H1 (cell line): ENCODE measurements at regions not wholly inside any gene's neighbourhood (a gene's known extent, or its start where the extent isn't known, plus 50 kb on each side); places are given as distances from the start of the nearest gene placed in this dataset.

Experiments
- CTCF ChIA-PET: fragments of 300-600 bp; sonication (Branson Sonifier 250); formaldehyde crosslinking; loops from one replicate; lab custom pipeline; 2021; ENCODE audit not compliant: partially characterized antibody; lab: Charles Lee
- POLR2A ChIA-PET: fragments of 300-600 bp; sonication (Branson Sonifier 250); formaldehyde crosslinking; loops from one replicate; lab custom pipeline; 2021; ENCODE audit warnings: inconsistent platforms; ENCODE audit not compliant: partially characterized antibody; lab: Charles Lee
- DNase-seq, 2 experiments: peaks; one replicate each; pipeline versions ENCODE4 v3.0.0 to v3.0.0-alpha.2; 2010 to 2022; ENCODE audit warnings: low spot score in 2 of 2, low read depth in 1 of 2, mixed read lengths in 1 of 2
- FAIRE-seq: peaks from 2 replicates; lab custom pipeline; 2011; peaks lifted over from hg19 to GRCh38; lab: Jason Lieb, UNC
- H2AFZ ChIP-seq: 2 replicates; pipeline ENCODE4 v1.8.1; 2012; ENCODE audit warnings: low read length, inconsistent platforms
- H2AK5ac ChIP-seq: 2 replicates; pipeline ENCODE4 v1.6.1; 2013; ENCODE audit warnings: low read depth, low read length
- H2BK120ac ChIP-seq: replicated peaks from 2 replicates; pipeline ENCODE3; 2013; ENCODE audit warnings: low read depth, low read length, inconsistent platforms
- H2BK12ac ChIP-seq: 2 replicates; pipeline ENCODE4 v1.6.1; 2013; ENCODE audit warnings: low read depth, low read length
- H2BK15ac ChIP-seq: 2 replicates; pipeline ENCODE4 v1.6.1; 2013; ENCODE audit warnings: low read length
- H2BK20ac ChIP-seq: 2 replicates; pipeline ENCODE4 v1.6.1; 2013; ENCODE audit warnings: low read length
- H2BK5ac ChIP-seq: 2 replicates; pipeline ENCODE4 v1.6.1; 2013; ENCODE audit warnings: low read depth, low read length
- H3K14ac ChIP-seq: 2 replicates; pipeline ENCODE4 v1.6.1; 2013; ENCODE audit warnings: inconsistent platforms; ENCODE audit not compliant: insufficient read length
- H3K18ac ChIP-seq: 2 replicates; pipeline ENCODE4 v1.6.1; 2013; ENCODE audit warnings: low read length; ENCODE audit errors: extremely low read depth
- H3K23ac ChIP-seq: 2 replicates; pipeline ENCODE4 v1.6.1; 2013; ENCODE audit warnings: inconsistent platforms; ENCODE audit not compliant: insufficient read length
- H3K23me2 ChIP-seq: 2 replicates; pipeline ENCODE4 v1.6.1; 2013; ENCODE audit warnings: low read depth, low read length
- H3K27ac ChIP-seq: 2 replicates; pipeline ENCODE4 v1.6.1; 2011; ENCODE audit warnings: low read depth, low read length, inconsistent platforms
- H3K27me3 ChIP-seq, 4 experiments: replicated peaks in 1 of 4; 1 replicate in 1 of 4; 2 replicates in 3 of 4; pipeline versions ENCODE4 v1.6.1 to v1.8.1; 2011 to 2013; ENCODE audit warnings: low read length in 3 of 4, mild to moderate bottlenecking in 3 of 4, inconsistent platforms in 2 of 4, mixed read lengths in 2 of 4, moderate library complexity in 1 of 4; ENCODE audit not compliant: control insufficient read depth in 3 of 4, insufficient read depth in 3 of 4; ENCODE audit errors: extremely low read depth in 1 of 4
- H3K36me3 ChIP-seq, 4 experiments: 2 replicates each; pipeline versions ENCODE4 v1.6.1 to v1.8.1; 2011 to 2013; ENCODE audit warnings: mild to moderate bottlenecking in 4 of 4, low read length in 3 of 4, moderate library complexity in 2 of 4, control low read depth in 1 of 4, inconsistent platforms in 1 of 4; ENCODE audit not compliant: insufficient read depth in 4 of 4, control insufficient read depth in 2 of 4
- H3K4ac ChIP-seq: replicated peaks from 2 replicates; pipeline ENCODE3; 2013; ENCODE audit warnings: low read length, low read depth, mixed read lengths, inconsistent platforms; ENCODE audit not compliant: insufficient read length
- H3K4me1 ChIP-seq, 4 experiments: replicated peaks in 1 of 4; 1 replicate in 1 of 4; 2 replicates in 3 of 4; pipeline versions ENCODE4 v1.6.1 to v1.8.1; 2011 to 2013; ENCODE audit warnings: low read length in 3 of 4, inconsistent platforms in 2 of 4, mixed read lengths in 1 of 4; ENCODE audit not compliant: insufficient read depth in 4 of 4, control insufficient read depth in 3 of 4
- H3K4me2 ChIP-seq, 2 experiments: 2 replicates each; pipeline versions ENCODE4 v1.6.1 to v1.8.1; 2011 to 2013; ENCODE audit warnings: low read depth in 2 of 2, low read length in 2 of 2, control low read depth in 1 of 2, inconsistent platforms in 1 of 2, mild to moderate bottlenecking in 1 of 2; ENCODE audit not compliant: insufficient read depth in 1 of 2
- H3K4me3 ChIP-seq, 4 experiments: fragments of 200-600, 300-600 bp in 1 of 4; sonication (generic), shearing (Covaris generic), sonication (Bioruptor Twin) in 1 of 4; 2 replicates each; pipeline versions ENCODE4 v1.5.1 to v1.8.1; 2011 to 2016; ENCODE audit warnings: low read length in 4 of 4, low read depth in 3 of 4, control low read depth in 2 of 4, inconsistent platforms in 2 of 4, mild to moderate bottlenecking in 2 of 4, mixed read lengths in 1 of 4, moderate library complexity in 1 of 4; ENCODE audit not compliant: insufficient read depth in 2 of 4; ENCODE audit errors: extremely low read depth in 1 of 4
- H3K56ac ChIP-seq: replicated peaks from 2 replicates; pipeline ENCODE3; 2013; ENCODE audit warnings: low read depth, mild to moderate bottlenecking, mixed read lengths, low read length, inconsistent platforms; ENCODE audit not compliant: insufficient read length
- H3K79me1 ChIP-seq: 2 replicates; pipeline ENCODE4 v1.6.1; 2013; ENCODE audit warnings: low read depth, low read length, control low read depth
- H3K79me2 ChIP-seq, 2 experiments: 2 replicates each; pipeline versions ENCODE4 v1.6.1 to v1.8.1; 2012 to 2013; ENCODE audit warnings: low read length in 2 of 2, mild to moderate bottlenecking in 2 of 2, inconsistent platforms in 1 of 2; ENCODE audit not compliant: insufficient read depth in 2 of 2, control insufficient read depth in 1 of 2
- H3K9ac ChIP-seq, 4 experiments: replicated peaks in 1 of 4; 1 replicate in 1 of 4; 2 replicates in 3 of 4; pipeline versions ENCODE4 v1.6.1 to v1.8.1; 2011 to 2013; ENCODE audit warnings: low read depth in 3 of 4, low read length in 3 of 4, control low read depth in 2 of 4, mild to moderate bottlenecking in 2 of 4, moderate library complexity in 2 of 4, inconsistent platforms in 1 of 4; ENCODE audit errors: extremely low read depth in 1 of 4
- H3K9me3 ChIP-seq, 2 experiments: 2 replicates each; pipeline versions ENCODE4 v1.6.1 to v1.8.1; 2012 to 2013; ENCODE audit warnings: mild to moderate bottlenecking in 2 of 2, moderate library complexity in 2 of 2, control low read depth in 1 of 2, inconsistent platforms in 1 of 2, low read depth in 1 of 2, low read length in 1 of 2, mixed read lengths in 1 of 2; ENCODE audit not compliant: insufficient read depth in 2 of 2
- H4K20me1 ChIP-seq, 2 experiments: replicated peaks in 1 of 2; 2 replicates each; pipeline versions ENCODE3 to v1.8.1; 2011 to 2013; ENCODE audit warnings: inconsistent platforms in 2 of 2, low read length in 2 of 2, mild to moderate bottlenecking in 1 of 2; ENCODE audit not compliant: insufficient read depth in 2 of 2, control insufficient read depth in 1 of 2
- H4K5ac ChIP-seq: 2 replicates; pipeline ENCODE4 v1.6.1; 2013; ENCODE audit warnings: low read length, low read depth, mixed read lengths, inconsistent platforms; ENCODE audit not compliant: insufficient read length
- H4K8ac ChIP-seq: 2 replicates; pipeline ENCODE4 v1.8.0; 2013; ENCODE audit warnings: mild to moderate bottlenecking, moderate library complexity, low read length, inconsistent platforms; ENCODE audit not compliant: insufficient read depth; ENCODE audit errors: extremely low read depth
- H4K91ac ChIP-seq: replicated peaks from 2 replicates; pipeline ENCODE3; 2013; ENCODE audit warnings: low read length, mixed read lengths, inconsistent platforms; ENCODE audit not compliant: insufficient read length
- BRCA1 ChIP-seq: IDR thresholded peaks from 2 replicates; pipeline ENCODE4 v1.6.1; 2012; ENCODE audit warnings: low read depth, low read length, improper control_type of control experiment
- CBX8 ChIP-seq: fragments of 300-800, 300-1000 bp; sonication (generic); IDR thresholded peaks from 2 replicates; pipeline ENCODE4 v1.7.1; 2016; ENCODE audit warnings: low read depth, low read length, borderline replicate concordance
- CHD1 ChIP-seq: IDR thresholded peaks from 2 replicates; pipeline ENCODE4 v1.6.1; 2012; ENCODE audit warnings: low read depth, low read length, improper control_type of control experiment
- CTBP2 ChIP-seq: IDR thresholded peaks from 2 replicates; pipeline ENCODE4 v1.7.0; 2011; ENCODE audit warnings: borderline replicate concordance, mild to moderate bottlenecking, moderate library complexity, mixed read lengths, low read length; ENCODE audit not compliant: insufficient read depth, insufficient read length
- GABPA ChIP-seq: IDR thresholded peaks from 2 replicates; pipeline ENCODE4 v1.6.1; 2011; ENCODE audit warnings: mild to moderate bottlenecking, low read length, moderate library complexity, borderline replicate concordance; ENCODE audit not compliant: insufficient read depth
- KDM4A ChIP-seq: IDR thresholded peaks from one replicate; pipeline ENCODE4 v1.7.1; 2012; ENCODE audit warnings: low read depth, mild to moderate bottlenecking, moderate library complexity, low read length, inconsistent platforms; ENCODE audit not compliant: severe bottlenecking
- MAX ChIP-seq: IDR thresholded peaks from 2 replicates; pipeline ENCODE4 v1.6.1; 2012; ENCODE audit warnings: inconsistent platforms
- RAD21 ChIP-seq, 2 experiments: IDR thresholded peaks in 1 of 2; conservative IDR thresholded peaks in 1 of 2; 2 replicates each; pipeline ENCODE4 v1.6.1; 2011; ENCODE audit warnings: low read depth in 2 of 2, low read length in 2 of 2, improper control_type of control experiment in 1 of 2, inconsistent platforms in 1 of 2, mild to moderate bottlenecking in 1 of 2, moderate library complexity in 1 of 2
- RFX5 ChIP-seq: IDR thresholded peaks from 2 replicates; pipeline ENCODE4 v1.6.1; 2011; ENCODE audit warnings: low read depth, low read length, improper control_type of control experiment, borderline replicate concordance
- SP1 ChIP-seq: IDR thresholded peaks from 2 replicates; pipeline ENCODE4 v1.6.1; 2011; ENCODE audit warnings: low read depth, low read length
- SP2 ChIP-seq: IDR thresholded peaks from 2 replicates; pipeline ENCODE4 v1.6.1; 2012; ENCODE audit warnings: mild to moderate bottlenecking, low read length, inconsistent platforms
- SP4 ChIP-seq: IDR thresholded peaks from 2 replicates; pipeline ENCODE4 v1.6.1; 2012; ENCODE audit warnings: low read length, inconsistent platforms
- TAF1 ChIP-seq: IDR thresholded peaks from 2 replicates; pipeline ENCODE4 v1.6.1; 2011; ENCODE audit warnings: mild to moderate bottlenecking, low read depth, low read length
- TCF12 ChIP-seq: IDR thresholded peaks from 2 replicates; pipeline ENCODE4 v1.6.1; 2011; ENCODE audit warnings: low read depth, mild to moderate bottlenecking, low read length
- WGBS, 2 experiments: shearing (Covaris generic) in 1 of 2; methylation state at CpG; one replicate each; pipeline versions ENCODE4 v1.1.6 to v1.1.7; 2013 to 2015; ENCODE audit warnings: low lambda C conversion rate in 2 of 2, mixed read lengths in 2 of 2, inconsistent platforms in 1 of 2, low coverage in 1 of 2, missing lambda C conversion rate in 1 of 2; ENCODE audit not compliant: insufficient replicate concordance in 2 of 2, insufficient coverage in 1 of 2, insufficient read length in 1 of 2; ENCODE audit errors: extremely low coverage in 1 of 2, missing lambda C conversion rate in 1 of 2; 5-methylcytosine and 5-hydroxymethylcytosine counted together

- Histone ChIP-seq H3K27me3 (0 out of 7 replicates have a peak, but pooled peaks cover 0 to 2% (median 0%) of the 10 kb centered on the region in 4 experiments), H2BK5ac (no peak overlapping the region), H3K27ac (no peak overlapping the region), H3K23ac (no peak overlapping the region), H3K18ac (no peak overlapping the region), H3K4me2 (no peak overlapping the region), H4K5ac (no peak overlapping the region), H2AK5ac (no peak overlapping the region), H3K56ac (no peak overlapping the region), H3K9ac (no peak overlapping the region), H2BK15ac (no peak overlapping the region; the same call in 1 of the 2 replicates), H3K23me2 (no peaks in the 10 kb centered on the region), H3K4ac (no peak overlapping the region), H3K79me1 (no peaks in the 10 kb centered on the region), H2BK20ac (no peak overlapping the region), H4K8ac (no peak overlapping the region), H3K4me1 (peaks cover 0 to 12% (median 6%) of the 10 kb centered on the region in 4 experiments; a peak in 4 of 7 replicates), H3K4me3 (no peak overlapping the region), H4K91ac (no peak overlapping the region), H2BK120ac (no peak overlapping the region), H3K79me2 (no peaks in the 10 kb centered on the region), H3K9me3 (no peaks in the 10 kb centered on the region), H2BK12ac (no peak overlapping the region), H3K14ac (no peak overlapping the region), H3K36me3 (no peaks in the 10 kb centered on the region), H2AFZ (0 out of 2 replicates have a peak overlapping the region, but pooled peaks have one; percentile 46), H4K20me1 (no peaks in the 10 kb centered on the region)
- WGBS, 2 experiments = 84% methylated on average over 12 of the region's 12 CpGs; no CpG with 5 or more reads in 1 of the 2 experiments
- no peak for DNase-seq
- CTCF ChIA-PET = interaction anchor here (1.0 to 5.4 kb wide), 6 partner anchors 8 to 151 kb away, joined by 3 to 33 read pairs (median 4); no protein-coding TSS in a partner anchor
- POLR2A ChIA-PET = no interaction called here
- no peak for FAIRE-seq
- TF ChIP-seq CHD1 (no peak), SP4 (no peak), BRCA1 (no peak), GABPA (no peak), TAF1 (no peak), MAX (no peak), SP2 (no peak), CBX8 (no peak), CTBP2 (no peak), TCF12 (no peak), RAD21 (IDR thresholded peaks at IDR 0.05 in 1 of 2, conservative IDR thresholded peaks at IDR 0.05 in 1 of 2; ENCODE audit: low read depth in 2 of 2, low read length in 2 of 2) (no peak), RFX5 (no peak), KDM4A (no peak), SP1 (no peak)
Observed at GRCh38 chr11:111435046-111435698, 56.1 kb upstream of the POU2AF1 start.
